Prostate gland (tissue), 2 donors: ENCODE measurements at regions not wholly inside any gene's neighbourhood (a gene's known extent, or its start where the extent isn't known, plus 50 kb on each side); places are given as distances from the start of the nearest gene placed in this dataset.

Experiments used
- CTCF ChIP-seq, 4 experiments: fragments of 200-600 bp in 2 of 4; fragments of 450-650 bp in 2 of 4; sonication (generic) in 2 of 4; IDR thresholded peaks; 1 replicate in 3 of 4; 2 replicates in 1 of 4; pipeline ENCODE4 v1.5.1; 2016 to 2019; ENCODE audit warnings: antibody characterized with exemption in 4 of 4, mild to moderate bottlenecking in 2 of 4, moderate library complexity in 2 of 4
- POLR2A ChIP-seq: fragments of 450-650 bp; IDR thresholded peaks from one replicate; pipeline ENCODE4 v1.6.1; 2016; ENCODE audit warnings: antibody characterized with exemption, mild to moderate bottlenecking
- POLR2AphosphoS5 ChIP-seq: sonication (generic); formaldehyde crosslinking; IDR thresholded peaks from one replicate; pipeline ENCODE4 v1.6.1; 2017; ENCODE audit warnings: antibody characterized with exemption

- no peak for TF ChIP-seq CTCF (IDR thresholded peaks at IDR 0.05)
- no peak for TF ChIP-seq POLR2AphosphoS5
- no peak for TF ChIP-seq POLR2A
Measured at GRCh38 chr21:19290328-19290727, 886.7 kb upstream of the TMPRSS15 start.
